NOMO-1 treated with DMSO at 0.1 percent for 48 hours (cell line): ENCODE measurements at regions not wholly inside any gene's neighbourhood (a gene's known extent, or its start where the extent isn't known, plus 50 kb on each side); places are given as distances from the start of the nearest gene placed in this dataset.
"Not testable (repeated sequence)": the region's sequence is repeated elsewhere in the genome, so short reads cannot be mapped to it uniquely, and the experiment has no call there.

ENCODE experiments used
- DNase-seq: peaks from one replicate; lab custom pipeline; 2025; ENCODE audit not compliant: unreplicated experiment; lab: John Stamatoyannopoulos, UW

- no peak for DNase-seq
Observed at GRCh38 chr10:36026656-36027390, 384.7 kb upstream of the FZD8 start.

GRCh38 chr10:36026081-36026480 is 384.0 kb upstream of the FZD8 start:
- DNase-seq = no peak

GRCh38 chr10:36023939-36024338 is 381.8 kb upstream of the FZD8 start:
- no peak for DNase-seq

- no peak for DNase-seq
Observed at GRCh38 chr10:36021096-36021495, 379.0 kb upstream of the FZD8 start.

- no peak for DNase-seq
Observed at GRCh38 chr10:36019749-36020148, 377.7 kb upstream of the FZD8 start.

GRCh38 chr10:36018996-36019395 is 376.9 kb upstream of the FZD8 start:
- no peak for DNase-seq

- DNase-seq = no peak
Observed at GRCh38 chr10:36017137-36017536, 375.0 kb upstream of the FZD8 start.

GRCh38 chr10:36007369-36007768 is 365.3 kb upstream of the FZD8 start:
- no peak for DNase-seq

GRCh38 chr10:36003688-36004087 is 361.6 kb upstream of the FZD8 start:
- no peak for DNase-seq

GRCh38 chr10:36003031-36003600 is 361.0 kb upstream of the FZD8 start:
- DNase-seq = no peak

GRCh38 chr10:36002445-36002844 is 360.3 kb upstream of the FZD8 start:
- no peak for DNase-seq

GRCh38 chr10:36000754-36001153 is 358.7 kb upstream of the FZD8 start:
- not testable (repeated sequence) for DNase-seq

- DNase-seq = no peak
Observed at GRCh38 chr10:35998026-35998425, 355.9 kb upstream of the FZD8 start.

GRCh38 chr10:35995485-35995884 is 353.4 kb upstream of the FZD8 start:
- DNase-seq = no peak

- no peak for DNase-seq
Observed at GRCh38 chr10:35993591-35994515, 351.8 kb upstream of the FZD8 start.

- DNase-seq = no peak
Observed at GRCh38 chr10:35992107-35992506, 350.0 kb upstream of the FZD8 start.

GRCh38 chr10:35986756-35987502 is 344.8 kb upstream of the FZD8 start:
- no peak for DNase-seq

- DNase-seq = no peak
Observed at GRCh38 chr10:35979116-35979515, 337.0 kb upstream of the FZD8 start.

GRCh38 chr10:35973912-35974591 is 332.0 kb upstream of the FZD8 start:
- not testable (repeated sequence) for DNase-seq

- no peak for DNase-seq
Observed at GRCh38 chr10:35972275-35972674, 330.2 kb upstream of the FZD8 start.

- no peak for DNase-seq
Observed at GRCh38 chr10:35971397-35971796, 329.3 kb upstream of the FZD8 start.
